CD4-positive, alpha-beta T cell (primary cell): ENCODE measurements at regions not wholly inside any gene's neighbourhood (a gene's known extent, or its start where the extent isn't known, plus 50 kb on each side); places are given as distances from the start of the nearest gene placed in this dataset.

Experiments
- ATAC-seq: fragments of 200-7000 bp; cut with Tn5 transposase; one replicate; pipeline ENCODE4 v1.10.0; 2022; ENCODE audit warnings: mild to moderate bottlenecking; ENCODE audit not compliant: poor library complexity
- CTCF ChIA-PET: fragments of 350-600 bp; sonication (Branson Sonifier 250); formaldehyde crosslinking; loops from one replicate; lab custom pipeline; 2021; ENCODE audit warnings: antibody characterized with exemption, inconsistent platforms; lab: Charles Lee
- POLR2A ChIA-PET: fragments of 350-600 bp; sonication (Branson Sonifier 250); formaldehyde crosslinking; loops from one replicate; lab custom pipeline; 2021; ENCODE audit warnings: antibody characterized with exemption, inconsistent platforms; lab: Charles Lee
- DNase-seq, 14 experiments: peaks; one replicate each; pipeline ENCODE4 v3.0.0-alpha.2; 2013 to 2020; ENCODE audit warnings: mixed read lengths in 2 of 14
- H3K27ac ChIP-seq, 2 donors: one replicate each; pipeline versions ENCODE4 v1.5.1 to v1.7.0; 2013; ENCODE audit warnings: low read length in 2 of 2, low read depth in 1 of 2, mild to moderate bottlenecking in 1 of 2
- H3K27me3 ChIP-seq, 2 experiments: 1 replicate in 1 of 2; 2 replicates in 1 of 2; pipeline versions ENCODE4 v1.6.1 to v1.7.0; 2013; ENCODE audit warnings: low read length in 2 of 2, control low read depth in 1 of 2, mild to moderate bottlenecking in 1 of 2, moderate library complexity in 1 of 2; ENCODE audit not compliant: insufficient read depth in 2 of 2, control insufficient read depth in 1 of 2
- H3K36me3 ChIP-seq: one replicate; pipeline ENCODE4 v1.6.1; 2013; ENCODE audit warnings: low read length, control low read depth; ENCODE audit not compliant: insufficient read depth
- H3K4me1 ChIP-seq: one replicate; pipeline ENCODE4 v1.6.1; 2013; ENCODE audit warnings: low read length, control low read depth; ENCODE audit not compliant: insufficient read depth
- H3K4me3 ChIP-seq: one replicate; pipeline ENCODE4 v1.5.1; 2013; ENCODE audit warnings: mild to moderate bottlenecking, low read length, moderate library complexity
- H3K9me3 ChIP-seq, 2 experiments: 1 replicate in 1 of 2; 2 replicates in 1 of 2; pipeline versions ENCODE4 v1.6.1 to v1.7.0; 2013; ENCODE audit warnings: low read length in 2 of 2, mild to moderate bottlenecking in 2 of 2, control low read depth in 1 of 2, moderate library complexity in 1 of 2; ENCODE audit not compliant: control insufficient read depth in 1 of 2, insufficient read depth in 1 of 2
- H3K27ac Mint-ChIP-seq: one replicate; pipeline ENCODE4 v1.8.0; 2020; ENCODE audit warnings: mixed read lengths
- H3K27me3 Mint-ChIP-seq: one replicate; pipeline ENCODE4 v1.8.0; 2021; ENCODE audit warnings: mixed read lengths
- H3K36me3 Mint-ChIP-seq: one replicate; pipeline ENCODE4 v1.8.0; 2021; ENCODE audit warnings: low read depth, mixed read lengths
- H3K4me1 Mint-ChIP-seq: one replicate; pipeline ENCODE4 v1.8.0; 2021; ENCODE audit warnings: low read depth, mixed read lengths
- H3K4me3 Mint-ChIP-seq: one replicate; pipeline ENCODE4 v1.8.0; 2020; ENCODE audit warnings: mild to moderate bottlenecking, mixed read lengths
- H3K9me3 Mint-ChIP-seq: one replicate; pipeline ENCODE4 v1.8.0; 2020; ENCODE audit warnings: mixed read lengths
- CTCF ChIP-seq: fragments of 200-600 bp; IDR thresholded peaks from one replicate; pipeline ENCODE4 v1.8.0; 2022; ENCODE audit warnings: antibody characterized with exemption, mild to moderate bottlenecking
- intact Hi-C, 2 experiments: fragments of 100-400 bp; cut with DNase I in 1 of 2; cut with micrococcal nuclease in 1 of 2; formaldehyde crosslinking; loops; one replicate each; pipeline versions ENCODE4 v1.15.1 to v1.9.0; 2023 to 2025; cut with DNase I, micrococcal nuclease

- Mint-ChIP-seq H3K27me3 (no peaks in the 10 kb centered on the region), H3K27ac (no peak overlapping the region), H3K4me1 (no peaks in the 10 kb centered on the region), H3K9me3 (no peaks in the 10 kb centered on the region), H3K36me3 (no peaks in the 10 kb centered on the region), H3K4me3 (no peak overlapping the region)
- TF ChIP-seq CTCF, result no peak
- ChIA-PET POLR2A (no interaction called here), CTCF (no interaction called here)
- no peaks in the 10 kb centered on the region for H3K4me1 ChIP-seq
- H3K27me3 ChIP-seq, result peaks cover 0 to 7% of the 10 kb centered on the region in 2 experiments
- no peak for DNase-seq
- no peak overlapping the region for H3K4me3 ChIP-seq
- no peaks in the 10 kb centered on the region for H3K9me3 ChIP-seq
- intact Hi-C loops, result no loop called here
- no peaks in the 10 kb centered on the region for H3K36me3 ChIP-seq
- H3K27ac ChIP-seq, result no peak overlapping the region
- ATAC-seq, result no peak
These were observed 118.6 kb upstream of the CPEB2 start for GRCh38 chr4:14883661-14884060.

DNA sequence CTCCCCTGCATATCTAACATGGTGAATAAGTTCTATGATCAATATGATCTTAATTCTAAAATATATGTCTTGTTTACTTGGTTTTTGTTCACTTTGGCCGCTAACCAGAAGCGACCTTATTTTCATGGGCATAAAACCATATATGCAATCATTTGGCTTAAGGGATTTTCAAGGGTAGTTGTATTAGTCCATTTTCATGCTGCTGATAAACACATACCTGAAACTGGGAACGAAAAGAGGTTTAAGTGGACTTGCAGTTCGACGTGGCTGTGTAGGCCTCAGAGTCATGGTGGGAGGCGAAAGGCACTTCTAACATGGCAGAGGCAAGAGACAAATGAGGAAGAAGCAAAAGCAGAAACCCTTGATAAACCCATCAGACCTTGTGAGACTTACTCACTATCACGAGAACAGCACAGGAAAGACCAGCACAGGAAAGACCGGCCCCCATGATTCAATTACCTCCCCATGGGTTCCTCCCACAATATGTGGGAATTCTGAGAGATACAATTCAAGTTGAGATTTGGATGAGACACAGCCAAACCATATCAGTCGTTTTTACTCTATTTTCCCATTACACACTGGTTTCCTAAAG, 114.3 kb upstream of the CPEB2 start:
- Mint-ChIP-seq H3K4me1 (no peaks in the 10 kb centered on the region), H3K27me3 (no peaks in the 10 kb centered on the region), H3K27ac (no peak overlapping the region), H3K9me3 (no peaks in the 10 kb centered on the region), H3K4me3 (no peak overlapping the region), H3K36me3 (no peaks in the 10 kb centered on the region)
- Histone ChIP-seq H3K36me3 (no peaks in the 10 kb centered on the region), H3K4me1 (no peaks in the 10 kb centered on the region), H3K4me3 (no peak overlapping the region), H3K9me3 (no peaks in the 10 kb centered on the region), H3K27me3 (no peaks in the 10 kb centered on the region), H3K27ac (no peak overlapping the region)
- CTCF ChIA-PET, result no interaction called here
- no peak for TF ChIP-seq CTCF
- DNase-seq, result peak in 1 of 14 experiments; percentile 16
- ATAC-seq, result no peak
- POLR2A ChIA-PET, result no interaction called here
- intact Hi-C loops, result no loop called here

DNA sequence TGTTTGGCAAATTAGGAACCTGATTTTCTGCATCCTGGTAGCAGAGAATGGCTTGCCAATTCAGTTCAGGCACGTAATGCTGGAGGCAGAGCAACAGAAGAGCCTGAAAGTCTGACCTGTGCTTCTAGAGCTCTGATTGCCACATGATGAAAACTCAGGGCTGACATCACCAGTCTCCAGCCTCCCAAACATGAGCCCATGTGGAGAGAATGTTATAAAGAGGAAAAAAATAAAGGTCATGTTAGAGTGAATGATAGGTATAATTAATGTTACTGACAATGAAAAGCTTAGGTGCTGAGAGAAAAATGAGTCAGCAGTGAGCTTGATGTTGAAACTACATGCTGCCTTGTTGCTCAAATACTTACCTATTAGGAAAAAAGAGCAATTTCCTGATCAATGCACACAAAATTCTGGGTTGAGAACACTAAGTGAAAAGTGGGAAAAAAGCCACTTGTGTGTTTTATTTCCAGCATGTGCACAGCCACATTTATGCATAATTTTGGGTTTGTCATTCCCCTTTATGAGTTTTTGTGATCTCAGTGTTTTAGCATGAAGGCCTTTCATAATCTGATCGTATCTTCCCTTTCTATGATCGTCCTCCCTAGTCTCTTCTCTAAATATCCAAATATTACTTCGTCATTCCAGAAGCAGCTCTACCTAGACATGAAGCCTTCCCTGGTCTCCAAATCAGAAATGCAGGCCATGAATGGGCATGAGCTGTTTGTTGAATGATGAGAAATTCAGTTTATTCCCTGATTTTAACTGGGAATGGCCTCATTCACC, 113.3 kb upstream of the CPEB2 start:
- Mint-ChIP-seq H3K9me3 (no peaks in the 10 kb centered on the region), H3K4me3 (no peak overlapping the region), H3K4me1 (no peaks in the 10 kb centered on the region), H3K36me3 (no peaks in the 10 kb centered on the region), H3K27ac (no peak overlapping the region), H3K27me3 (no peaks in the 10 kb centered on the region)
- DNase-seq (no peak), ATAC-seq (no peak)
- Histone ChIP-seq H3K36me3 (no peaks in the 10 kb centered on the region), H3K27ac (no peak overlapping the region), H3K4me3 (no peak overlapping the region), H3K4me1 (no peaks in the 10 kb centered on the region), H3K9me3 (no peaks in the 10 kb centered on the region), H3K27me3 (no peaks in the 10 kb centered on the region)
- CTCF ChIA-PET, result no interaction called here
- no peak for TF ChIP-seq CTCF
- POLR2A ChIA-PET, result no interaction called here
- intact Hi-C loops, result no loop called here
